ENCODE measurements at regions not wholly inside any gene's neighbourhood (a gene's known extent, or its start where the extent isn't known, plus 50 kb on each side); places are given as distances from the start of the nearest gene placed in this dataset.

- no peaks in the 10 kb centered on the region for H3F3A ChIP-seq (replicated peaks; ENCODE audit: insufficient read depth)
- no peaks in the 10 kb centered on the region for H4K20me1 ChIP-seq (ENCODE audit: insufficient read depth)
- H3K9ac ChIP-seq, result no peak overlapping the region
- H3K9me3 ChIP-seq, result no peaks in the 10 kb centered on the region
- no peak overlapping the region for H3K4me3 ChIP-seq (ENCODE audit: low read depth in 2 of 2, low read length in 1 of 2)
- no peak for TF ChIP-seq RCOR1 (IDR thresholded peaks at IDR 0.05; ENCODE audit: low read length)
- TF ChIP-seq, protein P1, sequence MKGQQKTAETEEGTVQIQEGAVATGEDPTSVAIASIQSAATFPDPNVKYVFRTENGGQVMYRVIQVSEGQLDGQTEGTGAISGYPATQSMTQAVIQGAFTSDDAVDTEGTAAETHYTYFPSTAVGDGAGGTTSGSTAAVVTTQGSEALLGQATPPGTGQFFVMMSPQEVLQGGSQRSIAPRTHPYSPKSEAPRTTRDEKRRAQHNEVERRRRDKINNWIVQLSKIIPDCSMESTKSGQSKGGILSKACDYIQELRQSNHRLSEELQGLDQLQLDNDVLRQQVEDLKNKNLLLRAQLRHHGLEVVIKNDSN (IDR thresholded peaks at IDR 0.05; ENCODE audit: borderline replicate concordance, low read depth), result no peak
- H3K27me3 ChIP-seq (ENCODE audit: insufficient read depth), result no peaks in the 10 kb centered on the region
- H3K36me3 ChIP-seq (replicated peaks in 1 of 2; ENCODE audit: control insufficient read depth in 1 of 2, insufficient read depth in 2 of 2, low read length in 1 of 2), result no peaks in the 10 kb centered on the region
- ChIA-PET CTCF (interaction anchor here (0.8 kb wide), 1 partner anchor 15 kb away, joined by 3 read pairs; no protein-coding TSS in a partner anchor), POLR2A (no interaction called here)
- no peak overlapping the region for H3K27ac ChIP-seq (ENCODE audit: low read depth in 2 of 2, low read length in 1 of 2)
- no peaks in the 10 kb centered on the region for H3K4me1 ChIP-seq (ENCODE audit: control insufficient read depth in 1 of 2, insufficient read depth in 2 of 2, low read depth in 1 of 2, low read length in 1 of 2)
- H2AFZ ChIP-seq (ENCODE audit: low read depth), result no peak overlapping the region
- H3K9me2 ChIP-seq, result no peaks in the 10 kb centered on the region
- H3K79me2 ChIP-seq (ENCODE audit: insufficient read depth), result no peaks in the 10 kb centered on the region
- H3K4me2 ChIP-seq, result no peak overlapping the region
- no peak for DNase-seq
These were observed 212.2 kb upstream of the HDDC2 start for GRCh38 chr6:125513978-125514377.

GRCh38 chr6:125516644-125517043, 214.9 kb upstream of the HDDC2 start:
- TF ChIP-seq ELF1 (IDR thresholded peaks at IDR 0.05) (no peak), FOSL2 (IDR thresholded peaks at IDR 0.05; ENCODE audit: borderline replicate concordance, low read depth) (no peak), REST (IDR thresholded peaks at IDR 0.05; ENCODE audit: low read depth, low read length) (no peak), NRF1 (IDR thresholded peaks at IDR 0.05; ENCODE audit: low read depth, low read length) (no peak), ZBTB33 (IDR thresholded peaks at IDR 0.05; ENCODE audit: borderline replicate concordance, low read depth) (no peak), SIN3A (IDR thresholded peaks at IDR 0.05; ENCODE audit: borderline replicate concordance, low read depth, low read length) (no peak), MEF2A (IDR thresholded peaks at IDR 0.05; ENCODE audit: borderline replicate concordance, low read depth) (no peak), TCF12 (IDR thresholded peaks at IDR 0.05) (no peak), TEAD4 (IDR thresholded peaks at IDR 0.05; ENCODE audit: borderline replicate concordance, insufficient read depth) (no peak), MXI1 (IDR thresholded peaks at IDR 0.05; ENCODE audit: low read depth, low read length) (no peak), GABPA (IDR thresholded peaks at IDR 0.05; ENCODE audit: low read depth) (no peak), POLR2AphosphoS5 (IDR thresholded peaks at IDR 0.05; ENCODE audit: low read depth, low read length) (no peak), FOXJ3 (CRISPR knock-in tag; IDR thresholded peaks at IDR 0.05) (no peak), RFX5 (IDR thresholded peaks at IDR 0.05; ENCODE audit: low read length) (no peak), NFIC (IDR thresholded peaks at IDR 0.05; ENCODE audit: borderline replicate concordance) (no peak), TAF1 (IDR thresholded peaks at IDR 0.05; ENCODE audit: borderline replicate concordance, low read depth, low read length) (no peak), JUND (IDR thresholded peaks at IDR 0.05) (no peak), RCOR1 (IDR thresholded peaks at IDR 0.05; ENCODE audit: low read length) (no peak), YY1 (IDR thresholded peaks at IDR 0.05; ENCODE audit: low read depth) (no peak)
- 0% methylated on average over 3 of the region's 3 CpGs for WGBS (ENCODE audit: low lambda C conversion rate)
- POLR2A ChIA-PET, result no interaction called here
- Histone ChIP-seq H3K9me3 (no peaks in the 10 kb centered on the region), H3K79me2 (ENCODE audit: insufficient read depth) (no peaks in the 10 kb centered on the region), H3K27ac (ENCODE audit: low read depth in 2 of 2, low read length in 1 of 2) (no peak overlapping the region), H3K36me3 (replicated peaks in 1 of 2; ENCODE audit: control insufficient read depth in 1 of 2, insufficient read depth in 2 of 2, low read length in 1 of 2) (no peaks in the 10 kb centered on the region), H2AFZ (ENCODE audit: low read depth) (no peak overlapping the region), H3K4me3 (ENCODE audit: low read depth in 2 of 2, low read length in 1 of 2) (no peak overlapping the region), H3K27me3 (ENCODE audit: insufficient read depth) (no peaks in the 10 kb centered on the region; the same call in 1 of the 2 replicates), H3F3A (replicated peaks; ENCODE audit: insufficient read depth) (no peaks in the 10 kb centered on the region), H3K9ac (no peak overlapping the region), H3K9me2 (no peaks in the 10 kb centered on the region), H3K4me1 (ENCODE audit: control insufficient read depth in 1 of 2, insufficient read depth in 2 of 2, low read depth in 1 of 2, low read length in 1 of 2) (no peaks in the 10 kb centered on the region), H4K20me1 (ENCODE audit: insufficient read depth) (no peaks in the 10 kb centered on the region), H3K4me2 (no peak overlapping the region)
- CTCF ChIA-PET, result no interaction called here
- DNase-seq, result no peak
